NCI-H526 treated with DMSO at 0.1 percent for 48 hours (cell line): ENCODE measurements at regions not wholly inside any gene's neighbourhood (a gene's known extent, or its start where the extent isn't known, plus 50 kb on each side); places are given as distances from the start of the nearest gene placed in this dataset.
"Not testable (repeated sequence)": the region's sequence is repeated elsewhere in the genome, so short reads cannot be mapped to it uniquely, and the experiment has no call there.

Experiments used
- DNase-seq: peaks from one replicate; lab custom pipeline; 2025; lab: John Stamatoyannopoulos, UW

- DNase-seq = no peak
Measured at GRCh38 chr18:78448591-78448990, 531.0 kb upstream of the SALL3 start.

GRCh38 chr18:78454221-78454620 lies 525.4 kb upstream of the SALL3 start:
- no peak for DNase-seq

GRCh38 chr18:78455386-78455785 lies 524.2 kb upstream of the SALL3 start:
- no peak for DNase-seq

GRCh38 chr18:78457011-78457410 lies 522.6 kb upstream of the SALL3 start:
- no peak for DNase-seq

- no peak for DNase-seq
Measured at GRCh38 chr18:78457731-78458130, 521.9 kb upstream of the SALL3 start.

- DNase-seq = no peak
Measured at GRCh38 chr18:78458356-78458755, 521.3 kb upstream of the SALL3 start.

- DNase-seq = no peak
Measured at GRCh38 chr18:78459668-78460067, 520.0 kb upstream of the SALL3 start.

- DNase-seq = no peak
Measured at GRCh38 chr18:78460558-78460957, 519.1 kb upstream of the SALL3 start.

GRCh38 chr18:78473563-78473962 lies 506.1 kb upstream of the SALL3 start:
- no peak for DNase-seq

- DNase-seq = no peak
Measured at GRCh38 chr18:78477840-78478239, 501.8 kb upstream of the SALL3 start.

GRCh38 chr18:78479443-78479842 lies 500.2 kb upstream of the SALL3 start:
- no peak for DNase-seq

- no peak for DNase-seq
Measured at GRCh38 chr18:78480262-78481054, 499.2 kb upstream of the SALL3 start.

- no peak for DNase-seq
Measured at GRCh38 chr18:78482378-78482777, 497.2 kb upstream of the SALL3 start.

GRCh38 chr18:78487649-78488048 lies 492.0 kb upstream of the SALL3 start:
- no peak for DNase-seq

- no peak for DNase-seq
Measured at GRCh38 chr18:78492064-78492812, 487.4 kb upstream of the SALL3 start.

- DNase-seq = no peak
Measured at GRCh38 chr18:78492813-78493371, 486.7 kb upstream of the SALL3 start.

- DNase-seq = not testable (repeated sequence)
Measured at GRCh38 chr18:78493490-78493889, 486.1 kb upstream of the SALL3 start.

GRCh38 chr18:78494204-78495085 lies 485.2 kb upstream of the SALL3 start:
- DNase-seq = no peak

GRCh38 chr18:78495550-78495949 lies 484.1 kb upstream of the SALL3 start:
- no peak for DNase-seq

- DNase-seq = no peak
Measured at GRCh38 chr18:78496079-78496478, 483.5 kb upstream of the SALL3 start.

- no peak for DNase-seq
Measured at GRCh38 chr18:78497641-78498040, 482.0 kb upstream of the SALL3 start.

GRCh38 chr18:78499586-78499985 lies 480.0 kb upstream of the SALL3 start:
- DNase-seq = no peak
